ENCODE measurements at regions not wholly inside any gene's neighbourhood (a gene's known extent, or its start where the extent isn't known, plus 50 kb on each side); places are given as distances from the start of the nearest gene placed in this dataset.
A peak's percentile ranks its signal among the peaks of the same experiment; 100 is the strongest.

DNA sequence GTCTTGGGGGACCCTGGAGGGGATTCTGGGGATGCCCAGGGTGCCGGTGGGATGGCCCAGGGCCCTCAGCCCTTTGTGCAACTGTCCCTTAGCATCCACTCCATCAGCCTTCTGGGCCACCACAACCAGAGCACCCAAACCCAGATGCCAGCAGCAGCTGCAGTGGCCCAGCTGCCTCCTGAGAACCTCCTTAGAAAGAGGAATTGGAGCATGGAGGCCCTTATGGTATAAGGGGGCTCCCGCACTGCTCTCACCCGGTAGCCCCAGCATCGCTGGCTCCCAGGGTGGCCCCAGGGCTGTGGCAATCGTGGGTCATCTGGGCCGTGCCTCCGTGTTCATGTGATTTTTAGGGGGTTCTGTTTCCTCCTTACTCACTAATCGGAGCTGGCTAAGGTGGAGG is 463.3 kb downstream of the ICE1 start:
- peaks cover 10% of the 10 kb centered on the region for H3K27me3 Mint-ChIP-seq (ENCODE audit: insufficient read depth, low read depth)
- no peaks in the 10 kb centered on the region for H3K9me3 ChIP-seq (ENCODE audit: low read depth)
- H3K36me3 Mint-ChIP-seq, result no peaks in the 10 kb centered on the region
- no peak overlapping the region for H3K9ac ChIP-seq
- no peak overlapping the region for H3K4me2 ChIP-seq
- no peaks in the 10 kb centered on the region for H3K79me2 ChIP-seq (ENCODE audit: low read depth)
- DNase-seq (ENCODE audit: low spot score), result no peak
- H3K4me3 Mint-ChIP-seq, result no peak overlapping the region
- no peaks in the 10 kb centered on the region for H3F3A ChIP-seq (ENCODE audit: low read depth)
- H3K9me3 Mint-ChIP-seq, result peaks cover 2% of the 10 kb centered on the region
- no peak overlapping the region for H3K27ac ChIP-seq
- H3K4me1 ChIP-seq, result no peaks in the 10 kb centered on the region
- no peak overlapping the region for H3K4me3 ChIP-seq
- H3K4me1 Mint-ChIP-seq, result peaks cover 12% of the 10 kb centered on the region
- H3K36me3 ChIP-seq, result no peaks in the 10 kb centered on the region
- no peak overlapping the region for H2AFZ ChIP-seq (replicated peaks)
- no peaks in the 10 kb centered on the region for H4K20me1 ChIP-seq (ENCODE audit: low read depth)
- no peak overlapping the region for H3K27ac Mint-ChIP-seq
- peaks cover 17% of the 10 kb centered on the region for H3K27me3 ChIP-seq
- TF ChIP-seq EZH2phosphoT487 (IDR thresholded peaks at IDR 0.05), result no peak
- no peak for TF ChIP-seq EZH2 (IDR thresholded peaks at IDR 0.05)
- no peak for TF ChIP-seq CTCF (IDR thresholded peaks at IDR 0.05)

GRCh38 chr5:5884593-5884992 is 462.1 kb downstream of the ICE1 start:
- Mint-ChIP-seq H3K36me3 (no peaks in the 10 kb centered on the region), H3K27me3 (ENCODE audit: insufficient read depth, low read depth) (peaks cover 8% of the 10 kb centered on the region), H3K27ac (no peak overlapping the region), H3K4me1 (peaks cover 10% of the 10 kb centered on the region), H3K9me3 (peaks cover 2% of the 10 kb centered on the region), H3K4me3 (no peak overlapping the region)
- Histone ChIP-seq H3F3A (ENCODE audit: low read depth) (no peaks in the 10 kb centered on the region), H3K27ac (no peak overlapping the region), H3K79me2 (ENCODE audit: low read depth) (no peaks in the 10 kb centered on the region), H2AFZ (replicated peaks) (no peak overlapping the region), H3K36me3 (no peaks in the 10 kb centered on the region), H3K27me3 (peaks cover 17% of the 10 kb centered on the region), H3K4me2 (no peak overlapping the region), H3K4me1 (no peaks in the 10 kb centered on the region), H3K9ac (no peak overlapping the region), H4K20me1 (ENCODE audit: low read depth) (no peaks in the 10 kb centered on the region), H3K9me3 (ENCODE audit: low read depth) (no peaks in the 10 kb centered on the region), H3K4me3 (no peak overlapping the region)
- no peak for DNase-seq (ENCODE audit: low spot score)
- TF ChIP-seq CTCF (IDR thresholded peaks at IDR 0.05) (no peak), EZH2 (IDR thresholded peaks at IDR 0.05) (no peak), EZH2phosphoT487 (IDR thresholded peaks at IDR 0.05) (no peak)

DNA sequence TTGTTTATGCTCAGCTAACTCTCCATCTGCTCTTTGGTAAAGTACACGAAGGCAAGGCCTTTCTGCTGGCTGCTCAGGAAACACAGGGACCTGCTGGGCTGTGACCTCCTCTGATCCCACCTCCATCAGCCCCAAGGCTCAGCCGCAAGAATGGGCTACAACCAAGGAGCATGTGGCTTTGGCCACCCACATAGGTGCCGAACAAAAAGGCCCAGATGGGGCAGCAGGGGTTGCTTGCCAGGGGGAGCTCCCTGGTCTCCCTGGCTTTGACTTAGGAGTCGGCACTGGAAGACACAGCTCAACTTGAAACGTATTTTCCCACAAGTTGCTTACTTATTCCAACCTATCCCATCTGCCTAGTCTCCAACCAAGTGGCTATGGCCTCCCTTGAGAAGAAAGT is 461.1 kb downstream of the ICE1 start:
- no peaks in the 10 kb centered on the region for H3F3A ChIP-seq (ENCODE audit: low read depth)
- no peak overlapping the region for H2AFZ ChIP-seq (replicated peaks)
- peak; percentile 6 for DNase-seq (ENCODE audit: low spot score)
- H3K27me3 ChIP-seq, result peaks cover 17% of the 10 kb centered on the region
- no peak overlapping the region for H3K9ac ChIP-seq
- Mint-ChIP-seq H3K4me3 (no peak overlapping the region), H3K27ac (no peak overlapping the region), H3K9me3 (peaks cover 2% of the 10 kb centered on the region), H3K27me3 (ENCODE audit: insufficient read depth, low read depth) (peaks cover 8% of the 10 kb centered on the region), H3K36me3 (no peaks in the 10 kb centered on the region), H3K4me1 (peaks cover 10% of the 10 kb centered on the region)
- H3K27ac ChIP-seq, result no peak overlapping the region
- no peaks in the 10 kb centered on the region for H3K79me2 ChIP-seq (ENCODE audit: low read depth)
- H3K9me3 ChIP-seq (ENCODE audit: low read depth), result no peaks in the 10 kb centered on the region
- H3K4me1 ChIP-seq, result no peaks in the 10 kb centered on the region
- no peaks in the 10 kb centered on the region for H4K20me1 ChIP-seq (ENCODE audit: low read depth)
- H3K36me3 ChIP-seq, result no peaks in the 10 kb centered on the region
- H3K4me3 ChIP-seq, result no peak overlapping the region
- TF ChIP-seq EZH2phosphoT487 (IDR thresholded peaks at IDR 0.05) (no peak), CTCF (IDR thresholded peaks at IDR 0.05) (no peak), EZH2 (IDR thresholded peaks at IDR 0.05) (no peak)
- no peak overlapping the region for H3K4me2 ChIP-seq

Data from neural progenitor cell (in vitro differentiated cells).